OCI-LY3 (cell line): ENCODE measurements at regions not wholly inside any gene's neighbourhood (a gene's known extent, or its start where the extent isn't known, plus 50 kb on each side); places are given as distances from the start of the nearest gene placed in this dataset.

Source experiments
- CTCF ChIP-seq: fragments of 200-600, 300-600 bp; sonication (generic); IDR thresholded peaks from 2 replicates; pipeline ENCODE4 v1.5.1; 2014; ENCODE audit warnings: antibody characterized with exemption, low read length, low read depth
- EZH2phosphoT487 ChIP-seq: fragments of 200-600 bp; shearing (Covaris generic); IDR thresholded peaks from 2 replicates; pipeline ENCODE4 v1.6.1; 2018; ENCODE audit warnings: antibody characterized with exemption, mixed run types, low read depth

GRCh38 chr5:65098393-65098792 is 329.7 kb downstream of the CWC27 start:
- no peak for TF ChIP-seq CTCF
- TF ChIP-seq EZH2phosphoT487 = no peak
